ENCODE measurements at regions not wholly inside any gene's neighbourhood (a gene's known extent, or its start where the extent isn't known, plus 50 kb on each side); places are given as distances from the start of the nearest gene placed in this dataset.
A peak's percentile ranks its signal among the peaks of the same experiment; 100 is the strongest.
"Not testable (repeated sequence)": the region's sequence is repeated elsewhere in the genome, so short reads cannot be mapped to it uniquely, and the experiment has no call there.

GRCh38 chr3:181264486-181264885 is 274.9 kb upstream of the DNAJC19 start:
- no peak for DNase-seq (ENCODE audit: low spot score)

- DNase-seq (ENCODE audit: low spot score): no peak
Observed at GRCh38 chr3:181253796-181254195, 264.3 kb upstream of the DNAJC19 start.

- DNase-seq (ENCODE audit: low spot score): no peak
Observed at GRCh38 chr3:181252631-181253030, 263.1 kb upstream of the DNAJC19 start.

- DNase-seq (ENCODE audit: low spot score): no peak
Observed at GRCh38 chr3:181250714-181251113, 261.2 kb upstream of the DNAJC19 start.

- DNase-seq (ENCODE audit: low spot score): no peak
Observed at GRCh38 chr3:181239441-181239840, 249.9 kb upstream of the DNAJC19 start.

- no peak for DNase-seq (ENCODE audit: low spot score)
Observed at GRCh38 chr3:181230258-181230657, 240.7 kb upstream of the DNAJC19 start.

GRCh38 chr3:181213347-181213746 is 223.8 kb upstream of the DNAJC19 start:
- no peak for DNase-seq (ENCODE audit: low spot score)

- DNase-seq (ENCODE audit: low spot score): no peak
Observed at GRCh38 chr3:181212271-181212670, 222.7 kb upstream of the DNAJC19 start.

GRCh38 chr3:181210275-181210674 is 220.7 kb upstream of the DNAJC19 start:
- DNase-seq (ENCODE audit: low spot score): peak; percentile 48

- DNase-seq (ENCODE audit: low spot score): no peak
Observed at GRCh38 chr3:181189556-181189955, 200.0 kb upstream of the DNAJC19 start.

GRCh38 chr3:181183764-181184163 is 194.2 kb upstream of the DNAJC19 start:
- DNase-seq (ENCODE audit: low spot score): no peak

- not testable (repeated sequence) for DNase-seq (ENCODE audit: low spot score)
Observed at GRCh38 chr3:181183057-181183456, 193.5 kb upstream of the DNAJC19 start.

GRCh38 chr3:181178991-181179390 is 189.5 kb upstream of the DNAJC19 start:
- DNase-seq (ENCODE audit: low spot score): no peak

GRCh38 chr3:181176601-181177000 is 187.1 kb upstream of the DNAJC19 start:
- peak; percentile 71 for DNase-seq (ENCODE audit: low spot score)

GRCh38 chr3:181174676-181175233 is 185.2 kb upstream of the DNAJC19 start:
- DNase-seq (ENCODE audit: low spot score): peak; percentile 24

GRCh38 chr3:181174022-181174421 is 184.5 kb upstream of the DNAJC19 start:
- no peak for DNase-seq (ENCODE audit: low spot score)

- no peak for DNase-seq (ENCODE audit: low spot score)
Observed at GRCh38 chr3:181173227-181173626, 183.7 kb upstream of the DNAJC19 start.

GRCh38 chr3:181134873-181135272 is 145.3 kb upstream of the DNAJC19 start:
- no peak for DNase-seq (ENCODE audit: low spot score)

GRCh38 chr3:181133832-181134231 is 144.3 kb upstream of the DNAJC19 start:
- DNase-seq (ENCODE audit: low spot score): no peak

GRCh38 chr3:181105646-181106045 is 116.1 kb upstream of the DNAJC19 start:
- DNase-seq (ENCODE audit: low spot score): no peak

- no peak for DNase-seq (ENCODE audit: low spot score)
Observed at GRCh38 chr3:181103605-181104004, 114.1 kb upstream of the DNAJC19 start.

GRCh38 chr3:181086011-181086410 is 96.5 kb upstream of the DNAJC19 start:
- no peak for DNase-seq (ENCODE audit: low spot score)

GRCh38 chr3:181081930-181082329 is 92.4 kb upstream of the DNAJC19 start:
- no peak for DNase-seq (ENCODE audit: low spot score)

- DNase-seq (ENCODE audit: low spot score): no peak
Observed at GRCh38 chr3:181076558-181076957, 87.0 kb upstream of the DNAJC19 start.

GRCh38 chr3:181075098-181075497 is 85.6 kb upstream of the DNAJC19 start:
- DNase-seq (ENCODE audit: low spot score): no peak

All from globus pallidus (tissue), 1 donor.